ENCODE measurements at regions not wholly inside any gene's neighbourhood (a gene's known extent, or its start where the extent isn't known, plus 50 kb on each side); places are given as distances from the start of the nearest gene placed in this dataset.

DNA sequence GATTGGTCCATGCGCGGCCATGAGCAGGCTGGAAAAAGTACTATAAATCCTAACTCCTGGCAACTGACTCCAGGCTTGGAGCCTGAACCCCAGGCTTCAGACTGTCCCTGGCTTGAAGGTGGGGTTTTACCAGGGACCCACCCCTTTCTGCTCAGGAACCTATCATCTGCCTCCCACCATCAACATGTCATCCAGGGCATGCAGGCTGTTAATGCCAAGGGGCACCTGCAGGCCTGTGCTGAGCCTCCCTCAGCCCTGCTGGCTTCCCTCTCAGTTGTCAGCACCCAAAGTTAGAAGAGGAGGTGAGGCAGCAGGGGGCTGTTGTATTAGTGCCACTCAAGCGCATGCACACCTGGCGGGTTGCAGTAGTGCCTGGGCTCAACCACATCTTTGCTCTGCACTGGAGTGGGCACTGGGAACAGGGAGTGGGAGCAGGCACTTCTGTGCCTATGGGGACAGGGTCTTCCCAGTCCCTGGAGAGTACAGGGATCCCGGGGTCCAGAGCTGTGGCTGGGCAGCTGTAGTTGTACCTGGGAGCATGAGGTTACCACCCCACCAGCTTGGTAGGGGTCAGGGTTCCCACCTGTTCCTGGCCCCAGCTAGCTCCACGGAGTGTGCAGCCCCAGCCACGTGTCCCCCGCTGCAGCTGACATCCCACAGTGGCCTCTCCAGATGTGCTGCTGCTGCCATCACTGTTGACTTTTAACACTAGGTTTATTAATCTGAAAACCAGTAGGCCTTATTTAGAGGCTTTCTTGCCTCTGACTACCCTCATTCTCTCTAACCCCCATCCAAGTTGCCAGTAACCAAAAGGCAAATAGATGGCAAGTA, 306.2 kb upstream of the RIOK2 start:
- Mint-ChIP-seq H3K36me3 (ENCODE audit: low read depth) (no peaks in the 10 kb centered on the region), H3K4me1 (no peaks in the 10 kb centered on the region), H3K27me3 (ENCODE audit: low read depth) (no peaks in the 10 kb centered on the region), H3K9me3 (no peaks in the 10 kb centered on the region), H3K4me3 (no peak overlapping the region), H3K27ac (no peak overlapping the region)
- no peak for TF ChIP-seq CTCF (IDR thresholded peaks at IDR 0.05; ENCODE audit: unreplicated experiment in 3 of 3)

GRCh38 chr5:97494465-97494864, 311.4 kb upstream of the RIOK2 start:
- no peaks in the 10 kb centered on the region for H3K9me3 Mint-ChIP-seq
- H3K27ac Mint-ChIP-seq: no peak overlapping the region
- H3K4me3 Mint-ChIP-seq: no peak overlapping the region
- H3K36me3 Mint-ChIP-seq (ENCODE audit: low read depth): no peaks in the 10 kb centered on the region
- no peaks in the 10 kb centered on the region for H3K27me3 Mint-ChIP-seq (ENCODE audit: low read depth)
- TF ChIP-seq CTCF (IDR thresholded peaks at IDR 0.05; ENCODE audit: unreplicated experiment in 3 of 3): no peak
- H3K4me1 Mint-ChIP-seq: peaks cover 10% of the 10 kb centered on the region

- no peak for TF ChIP-seq CTCF (IDR thresholded peaks at IDR 0.05; ENCODE audit: unreplicated experiment in 3 of 3)
- peaks cover 10% of the 10 kb centered on the region for H3K4me1 Mint-ChIP-seq
- H3K36me3 Mint-ChIP-seq (ENCODE audit: low read depth): no peaks in the 10 kb centered on the region
- H3K27me3 Mint-ChIP-seq (ENCODE audit: low read depth): no peaks in the 10 kb centered on the region
- H3K4me3 Mint-ChIP-seq: no peak overlapping the region
- H3K27ac Mint-ChIP-seq: no peak overlapping the region
- H3K9me3 Mint-ChIP-seq: no peaks in the 10 kb centered on the region
Observed at GRCh38 chr5:97495301-97495700, 312.3 kb upstream of the RIOK2 start.

- H3K4me1 Mint-ChIP-seq: peaks cover 10% of the 10 kb centered on the region
- no peak overlapping the region for H3K4me3 Mint-ChIP-seq
- no peaks in the 10 kb centered on the region for H3K36me3 Mint-ChIP-seq (ENCODE audit: low read depth)
- TF ChIP-seq CTCF (IDR thresholded peaks at IDR 0.05; ENCODE audit: unreplicated experiment in 3 of 3): no peak
- no peak overlapping the region for H3K27ac Mint-ChIP-seq
- no peaks in the 10 kb centered on the region for H3K27me3 Mint-ChIP-seq (ENCODE audit: low read depth)
- no peaks in the 10 kb centered on the region for H3K9me3 Mint-ChIP-seq
Observed at GRCh38 chr5:97496037-97496436, 313.0 kb upstream of the RIOK2 start.

DNA sequence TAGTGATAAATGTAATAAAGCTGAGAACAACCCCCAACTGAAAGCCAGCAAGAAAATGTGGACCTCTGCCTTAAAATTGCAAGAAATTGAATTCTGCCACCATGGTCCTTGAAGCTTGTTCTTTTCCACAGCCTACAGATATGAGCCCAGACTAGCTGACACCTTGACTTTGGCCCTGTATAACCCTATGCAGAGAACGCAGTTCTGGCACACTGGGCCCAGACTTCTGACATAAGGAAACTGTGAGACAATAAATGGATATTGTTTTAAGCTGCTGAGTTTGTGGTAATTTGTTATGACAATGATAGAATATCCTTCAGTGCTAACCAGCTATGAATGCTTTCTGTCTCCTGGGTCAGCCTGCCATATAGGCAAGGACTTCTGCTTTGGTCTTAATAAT, 315.6 kb upstream of the RIOK2 start:
- H3K4me1 Mint-ChIP-seq: peaks cover 10% of the 10 kb centered on the region
- no peaks in the 10 kb centered on the region for H3K27me3 Mint-ChIP-seq (ENCODE audit: low read depth)
- no peak for TF ChIP-seq CTCF (IDR thresholded peaks at IDR 0.05; ENCODE audit: unreplicated experiment in 3 of 3)
- no peaks in the 10 kb centered on the region for H3K36me3 Mint-ChIP-seq (ENCODE audit: low read depth)
- no peaks in the 10 kb centered on the region for H3K9me3 Mint-ChIP-seq
- H3K4me3 Mint-ChIP-seq: no peak overlapping the region
- H3K27ac Mint-ChIP-seq: no peak overlapping the region

GRCh38 chr5:97499605-97500004, 316.6 kb upstream of the RIOK2 start:
- Mint-ChIP-seq H3K4me1 (peaks cover 7% of the 10 kb centered on the region), H3K27me3 (ENCODE audit: low read depth) (no peaks in the 10 kb centered on the region), H3K36me3 (ENCODE audit: low read depth) (no peaks in the 10 kb centered on the region), H3K4me3 (no peak overlapping the region), H3K9me3 (no peaks in the 10 kb centered on the region), H3K27ac (no peak overlapping the region)
- no peak for TF ChIP-seq CTCF (IDR thresholded peaks at IDR 0.05; ENCODE audit: unreplicated experiment in 3 of 3)
